Frontal cortex (tissue), 3 donors: ENCODE measurements at regions not wholly inside any gene's neighbourhood (a gene's known extent, or its start where the extent isn't known, plus 50 kb on each side); places are given as distances from the start of the nearest gene placed in this dataset.

Source experiments
- DNase-seq, 2 donors: peaks; one replicate each; pipeline ENCODE4 v3.0.0; 2012; ENCODE audit warnings: low spot score in 2 of 2
- FAIRE-seq: peaks from 2 replicates; lab custom pipeline; 2012; peaks lifted over from hg19 to GRCh38; lab: Jason Lieb, UNC
- donor health status: control.
- donor health status: control.
- donor health status: control.

DNA sequence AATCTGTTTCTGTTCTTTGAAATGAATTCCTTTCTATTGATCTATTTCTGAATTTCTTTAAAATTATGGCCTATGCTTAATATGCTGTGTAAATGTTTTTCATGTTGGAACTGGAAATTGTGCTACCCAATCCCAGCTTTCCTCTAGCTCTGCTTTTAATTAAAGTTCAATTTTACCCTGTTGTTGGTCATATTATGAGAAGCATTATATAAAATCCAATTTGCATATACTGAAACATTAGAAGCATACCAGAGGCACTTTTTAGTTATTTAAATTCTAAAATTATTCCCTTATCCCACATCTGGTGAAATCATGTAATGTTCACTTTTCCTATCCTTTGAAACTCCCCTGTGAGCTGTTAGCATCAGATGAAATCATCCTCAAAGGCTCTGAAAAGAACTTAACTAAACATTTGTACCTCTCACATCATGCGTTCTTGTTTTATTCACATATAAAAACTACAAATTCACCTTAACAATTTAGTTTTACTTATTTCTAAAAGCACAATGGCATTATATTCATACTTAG is 160.6 kb upstream of the COL21A1 start:
- DNase-seq: no peak
- FAIRE-seq: no peak

DNA sequence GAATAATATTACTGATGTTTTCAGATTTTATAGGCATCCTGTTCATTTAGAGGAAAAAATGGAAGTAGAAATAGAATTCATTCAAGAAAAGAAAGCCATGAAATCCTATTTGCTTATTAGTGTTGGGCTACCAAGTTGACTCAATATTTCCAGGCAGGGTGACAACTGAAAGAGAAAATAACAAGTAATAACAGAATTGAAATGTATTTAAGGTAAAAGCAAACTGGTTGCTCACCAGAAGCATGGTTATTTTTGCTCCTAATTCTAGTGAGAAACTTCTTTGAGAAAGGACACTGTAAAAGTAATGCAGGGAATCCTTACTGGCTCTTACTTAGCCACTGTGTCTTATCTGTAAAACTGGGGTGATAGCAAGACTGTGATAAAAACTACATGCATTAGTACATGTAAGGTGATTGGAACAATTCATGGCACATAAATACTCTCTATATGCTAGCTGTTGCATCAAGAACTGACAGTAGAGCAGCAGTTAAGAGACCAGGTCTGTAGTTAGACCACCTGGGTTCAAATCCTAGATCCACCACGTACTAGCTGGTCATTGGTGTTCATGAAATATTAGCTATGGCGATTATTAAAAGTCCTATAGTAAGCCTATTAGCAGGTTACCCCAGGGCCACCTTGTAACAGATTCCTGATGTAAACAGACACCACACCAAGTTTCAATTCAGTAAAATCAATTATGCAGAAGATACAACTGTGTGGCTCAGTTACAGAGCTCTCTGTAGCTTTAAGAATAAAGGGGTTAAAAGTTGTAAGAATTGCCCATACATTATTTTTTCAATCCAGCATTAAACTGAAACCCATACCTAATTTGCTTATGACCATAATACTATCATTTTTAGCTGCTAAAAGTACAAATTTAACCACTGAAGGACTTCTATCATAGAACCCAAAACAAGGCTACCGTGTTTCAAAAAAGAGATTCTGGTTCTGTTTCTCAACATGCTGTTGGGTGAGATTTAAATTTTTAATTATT is 159.2 kb upstream of the COL21A1 start:
- DNase-seq (no peak), FAIRE-seq (no peak)

DNA sequence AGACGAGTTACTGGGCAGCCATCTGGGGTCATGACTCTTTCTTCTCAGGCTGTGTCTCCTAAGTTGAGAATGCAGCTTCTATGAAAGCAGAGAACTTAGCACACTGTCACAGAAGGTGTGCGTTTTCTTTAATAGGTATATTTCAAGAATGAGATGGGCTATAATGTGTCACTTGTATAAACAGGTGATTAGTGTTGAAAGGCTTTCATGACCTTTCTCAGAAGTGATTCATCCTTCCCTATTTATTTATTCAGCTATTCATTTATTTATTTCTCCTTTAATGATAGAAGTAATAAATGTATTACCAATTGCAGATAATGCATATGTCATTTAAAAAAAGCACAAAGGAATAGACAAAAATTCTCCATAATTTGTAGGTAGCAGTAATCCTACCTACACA is 157.2 kb upstream of the COL21A1 start:
- DNase-seq (no peak), FAIRE-seq (no peak)

DNA sequence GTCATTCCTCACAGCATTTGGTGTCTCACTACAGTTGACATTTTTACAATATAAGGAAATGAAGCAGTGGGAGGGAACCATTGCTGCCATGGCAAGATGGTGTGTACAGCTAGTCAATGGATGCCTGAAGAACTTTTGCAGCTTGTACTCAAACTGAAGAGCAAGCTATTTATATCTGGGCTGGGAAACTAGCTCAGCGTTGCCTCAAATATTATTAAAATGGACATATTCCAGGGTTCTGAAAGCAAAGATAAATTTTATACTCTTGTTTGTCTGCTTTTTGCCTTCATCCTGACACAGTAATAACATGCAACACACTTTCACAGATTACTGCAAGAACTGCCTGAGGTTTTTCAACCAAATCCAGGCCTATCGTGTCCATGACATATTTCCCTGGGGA is 156.4 kb upstream of the COL21A1 start:
- no peak for DNase-seq
- no peak for FAIRE-seq

DNA sequence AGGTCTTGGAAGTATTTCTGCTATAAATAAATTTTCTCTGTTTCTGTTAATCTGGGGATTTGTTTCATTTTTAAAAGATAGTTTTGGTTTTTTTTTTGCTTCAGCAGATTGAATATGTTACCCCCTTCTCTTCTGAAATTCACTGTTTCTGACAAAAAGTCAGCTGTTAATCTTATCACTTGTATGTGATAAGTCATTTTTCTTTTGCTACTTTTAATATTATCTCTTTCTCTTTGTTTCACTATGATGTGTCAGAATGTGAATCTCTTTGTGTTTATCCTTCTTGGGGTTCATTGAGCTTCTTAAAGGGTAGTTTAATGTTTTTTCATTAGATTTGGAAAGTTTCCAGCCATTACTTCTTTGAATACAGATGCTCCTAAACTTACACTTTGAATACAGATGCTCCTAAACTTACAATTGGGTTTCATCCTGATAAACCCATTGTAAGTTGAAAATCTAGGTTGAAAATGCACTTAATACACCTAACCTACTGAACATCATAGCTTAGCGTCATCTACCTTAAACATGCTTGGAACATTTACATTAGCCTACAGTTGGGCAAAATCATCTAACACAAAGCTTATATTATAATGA is 154.2 kb upstream of the COL21A1 start:
- DNase-seq (no peak), FAIRE-seq (no peak)

DNA sequence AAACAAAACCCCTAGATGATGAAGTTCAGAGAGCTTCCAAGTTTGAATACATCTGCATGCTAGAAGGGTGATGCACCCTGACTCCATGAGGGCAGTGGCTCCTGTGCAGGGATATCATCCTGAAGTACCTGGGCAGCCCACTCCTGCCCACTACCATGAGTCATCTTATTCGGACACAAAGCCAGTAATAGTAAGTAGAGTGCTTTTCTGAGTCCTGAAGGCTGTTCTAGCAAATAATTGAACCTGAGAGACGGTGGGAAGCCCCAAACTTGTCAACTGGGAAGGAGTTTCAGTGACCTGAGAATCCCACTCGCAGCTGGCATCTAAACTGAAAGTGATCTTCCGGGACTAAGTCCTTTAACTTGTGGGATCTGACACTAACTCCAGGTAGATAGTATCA is 152.9 kb upstream of the COL21A1 start:
- DNase-seq: no peak
- no peak for FAIRE-seq

DNA sequence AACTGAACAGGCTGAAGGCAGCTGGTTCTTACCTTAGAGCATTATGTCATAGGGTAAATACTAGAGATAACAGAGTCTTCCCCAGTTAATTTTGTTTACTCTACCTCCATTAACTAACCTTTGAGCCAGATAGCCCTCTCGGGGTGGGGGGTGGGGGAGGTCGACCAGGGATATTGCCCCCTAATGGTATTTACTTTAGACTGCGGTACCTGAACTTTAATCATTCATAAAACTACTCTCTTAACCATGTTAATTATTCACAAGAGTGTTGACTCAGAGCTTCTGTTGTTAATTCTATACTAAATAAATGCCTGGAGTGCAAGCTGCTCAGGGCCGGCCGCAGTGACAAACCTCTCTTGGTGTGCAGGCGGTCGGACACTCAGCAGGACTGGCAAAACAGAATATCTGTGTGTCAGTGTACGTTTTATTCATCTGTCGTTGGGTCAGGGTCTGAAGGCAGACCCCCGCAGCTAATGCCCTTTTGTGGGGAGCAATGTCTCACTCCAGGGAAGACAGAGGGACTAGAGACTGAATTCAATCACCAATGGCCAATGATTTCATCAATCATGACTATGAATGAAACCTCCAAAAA is 152.4 kb upstream of the COL21A1 start:
- DNase-seq (no peak), FAIRE-seq (no peak)

DNA sequence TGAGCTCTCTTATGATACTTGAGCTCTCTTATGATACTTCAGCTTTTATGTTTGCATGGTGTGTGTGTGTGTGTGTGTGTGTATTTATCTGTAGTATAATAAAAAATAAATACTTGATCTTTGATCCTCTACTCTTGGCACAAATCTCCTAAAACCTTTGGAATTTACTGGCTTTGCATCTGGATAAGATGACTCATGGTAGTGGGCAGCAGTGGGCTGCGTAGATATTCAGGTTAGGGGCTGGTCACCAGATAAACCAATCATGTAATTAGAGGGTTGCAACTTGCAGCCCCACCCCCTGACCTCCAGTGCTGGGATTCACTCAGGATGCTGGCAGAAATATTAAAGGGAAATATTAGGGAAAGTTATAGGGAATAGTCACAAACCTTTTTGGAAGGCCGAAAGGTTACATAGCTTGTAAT is 151.9 kb upstream of the COL21A1 start:
- FAIRE-seq (no peak), DNase-seq (no peak)

DNA sequence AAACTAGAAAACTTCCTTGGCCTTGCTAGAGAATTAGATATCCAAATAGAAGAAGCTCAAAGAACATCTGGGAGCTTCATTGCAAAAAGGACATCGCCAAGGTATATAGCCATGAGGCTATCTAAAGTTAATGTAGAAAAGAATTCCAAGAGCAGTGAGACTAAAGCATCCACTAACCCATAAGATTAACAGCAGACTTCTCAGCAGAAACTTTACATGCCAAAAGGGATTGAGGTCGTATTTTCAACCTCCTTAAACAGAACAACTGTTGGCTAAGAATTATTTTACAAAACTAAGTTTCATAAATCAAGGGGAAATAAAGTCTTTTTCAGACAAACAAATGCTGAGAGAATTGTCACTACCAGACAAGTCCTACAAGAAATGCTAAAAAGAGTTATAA is 149.1 kb upstream of the COL21A1 start:
- no peak for DNase-seq
- no peak for FAIRE-seq

DNA sequence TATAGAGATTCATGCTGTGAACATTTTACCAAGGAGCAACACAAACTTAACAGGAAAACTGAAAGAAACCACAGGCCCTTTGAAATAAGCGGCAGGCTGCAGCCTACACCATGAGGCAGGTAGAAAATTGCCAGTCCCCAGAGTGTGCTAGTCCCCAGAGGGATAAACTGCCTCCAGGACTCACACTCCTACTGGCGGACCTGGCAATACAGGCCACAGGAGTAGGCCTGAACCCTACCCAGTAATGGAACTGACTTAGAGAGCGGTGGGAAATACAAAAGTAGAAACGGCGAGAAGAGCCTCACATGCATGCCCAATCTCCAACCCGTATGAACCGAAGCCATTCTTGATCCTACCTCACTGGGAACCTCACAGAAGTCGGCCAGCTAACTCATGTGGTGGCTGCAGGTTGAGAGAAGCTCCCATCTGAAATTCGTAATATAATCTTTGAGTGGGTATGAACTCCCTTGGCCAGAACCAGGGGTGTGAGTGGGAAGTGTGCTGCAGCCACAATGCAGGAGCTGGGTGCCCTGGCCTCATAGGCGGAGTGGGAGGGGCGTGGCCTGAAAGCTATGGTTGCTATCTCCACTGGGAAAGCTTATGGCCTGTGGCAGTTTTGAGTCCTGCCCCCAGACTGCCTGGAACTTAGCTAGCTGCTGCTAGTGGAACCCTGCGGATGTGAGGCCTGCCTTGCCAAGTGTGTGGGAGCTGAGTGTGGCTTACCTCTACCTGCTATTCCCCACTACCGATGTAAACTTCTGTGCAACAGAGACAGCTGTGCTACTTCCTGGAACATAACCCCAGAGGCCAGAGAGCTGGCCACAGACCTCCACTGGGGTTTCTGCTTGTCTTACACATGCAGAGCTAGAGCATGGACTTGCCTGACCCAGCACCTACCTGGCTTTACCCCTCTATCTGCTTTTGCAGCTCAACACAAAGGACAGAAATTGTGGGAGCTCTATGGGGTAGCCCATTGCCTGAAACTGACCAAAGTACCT is 146.5 kb upstream of the COL21A1 start:
- no peak for FAIRE-seq
- no peak for DNase-seq

DNA sequence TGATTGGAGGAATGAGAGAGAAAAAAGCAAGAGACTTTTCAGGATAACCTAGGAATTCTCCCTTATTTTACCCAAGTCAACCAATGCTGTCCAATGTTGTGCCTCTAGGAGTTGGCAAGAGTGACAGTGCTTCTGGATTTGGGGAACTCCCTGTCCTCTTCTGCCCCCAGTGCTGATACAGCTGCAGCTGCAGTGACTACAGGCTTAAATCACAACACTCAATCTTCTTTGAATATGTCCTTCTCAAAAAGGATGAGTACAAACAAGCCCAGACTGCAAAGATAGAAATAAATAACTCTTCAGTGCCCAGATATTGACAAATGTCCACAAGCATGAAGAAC is 141.0 kb upstream of the COL21A1 start:
- FAIRE-seq (no peak), DNase-seq (no peak)

DNA sequence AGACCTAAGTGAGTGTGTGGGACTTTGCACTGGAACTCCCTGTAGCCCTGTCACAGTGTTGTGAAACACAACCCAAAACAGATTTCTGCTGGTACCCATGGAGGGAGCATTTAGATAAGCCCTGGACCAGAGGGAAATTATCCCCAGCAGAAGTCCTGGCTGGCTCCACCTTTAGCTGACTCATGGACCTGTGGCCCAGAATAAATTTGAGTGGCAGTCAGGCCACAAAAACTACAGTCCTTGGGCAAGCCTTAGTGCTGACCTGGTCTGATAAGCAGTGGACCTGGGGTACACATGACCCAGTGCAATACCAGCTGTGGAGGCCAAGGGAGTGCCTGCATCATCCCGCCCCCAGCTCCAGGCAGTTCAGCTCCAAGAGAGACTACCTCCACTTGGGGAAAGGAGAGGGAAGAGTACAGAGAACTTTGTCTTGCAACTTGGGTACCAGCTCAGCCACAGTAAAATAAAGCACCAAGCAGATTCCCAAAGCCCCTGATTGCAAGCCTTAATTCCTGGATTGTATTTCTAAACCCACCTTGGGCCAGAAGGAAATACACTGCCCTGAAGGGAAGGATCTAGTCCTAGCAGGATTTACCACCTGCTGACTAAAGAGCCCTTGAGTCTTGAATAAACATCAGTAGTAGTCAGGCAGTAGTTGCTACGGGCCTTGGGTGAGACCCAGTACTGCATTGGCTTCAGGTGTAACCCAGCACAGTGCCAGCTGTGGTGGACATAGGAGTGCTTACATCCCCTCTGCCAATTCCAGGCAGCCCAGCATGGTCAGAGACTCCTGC is 140.4 kb upstream of the COL21A1 start:
- no peak for FAIRE-seq
- no peak for DNase-seq

DNA sequence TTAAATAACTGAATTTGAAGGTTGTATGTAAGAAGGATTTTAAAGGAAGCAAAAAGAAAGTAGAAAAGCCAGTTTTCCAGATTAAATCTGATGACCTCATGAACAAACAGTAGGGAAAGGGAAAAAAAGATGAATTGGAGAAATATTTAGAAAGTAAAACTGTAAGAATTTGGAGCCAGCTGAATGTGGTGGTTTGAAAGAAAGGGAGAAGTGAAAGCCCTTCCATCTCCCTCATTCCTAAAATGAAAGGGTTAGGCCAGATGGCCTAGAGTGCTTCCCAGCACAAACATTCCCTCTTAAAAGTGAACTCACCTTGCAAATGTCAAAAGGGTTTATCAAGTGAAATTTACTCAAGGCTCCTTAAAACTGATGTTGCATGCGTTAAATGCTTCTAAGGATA is 139.3 kb upstream of the COL21A1 start:
- FAIRE-seq (no peak), DNase-seq (no peak)

DNA sequence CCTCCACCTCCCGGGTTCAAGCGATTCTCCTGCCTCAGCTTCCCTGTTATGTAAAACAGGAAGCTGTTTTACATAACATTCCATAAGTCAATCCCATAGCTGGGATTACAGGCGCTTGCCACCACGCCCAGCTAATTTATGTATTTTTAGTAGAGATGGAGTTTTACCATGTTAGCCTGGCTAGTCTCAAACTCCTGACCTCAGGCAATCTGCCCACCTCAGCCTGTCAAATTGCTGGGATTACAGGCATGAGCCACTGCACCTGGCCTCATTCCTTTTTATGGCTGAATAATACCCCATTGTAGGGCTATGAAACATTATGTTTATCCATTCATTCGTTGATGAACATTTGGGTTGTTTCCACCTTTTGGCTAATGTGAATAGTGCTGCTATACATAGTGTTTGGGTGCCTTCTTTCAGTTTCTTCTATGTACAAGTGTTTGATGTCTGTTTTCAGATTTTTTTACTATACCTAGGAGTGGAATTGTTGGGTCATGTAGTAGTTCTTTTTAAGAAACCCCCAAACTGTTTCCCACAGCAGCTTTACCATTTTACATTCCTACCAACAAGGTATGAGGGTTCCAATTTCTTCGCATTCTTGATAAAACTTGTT is 138.7 kb upstream of the COL21A1 start:
- no peak for FAIRE-seq
- DNase-seq: no peak

DNA sequence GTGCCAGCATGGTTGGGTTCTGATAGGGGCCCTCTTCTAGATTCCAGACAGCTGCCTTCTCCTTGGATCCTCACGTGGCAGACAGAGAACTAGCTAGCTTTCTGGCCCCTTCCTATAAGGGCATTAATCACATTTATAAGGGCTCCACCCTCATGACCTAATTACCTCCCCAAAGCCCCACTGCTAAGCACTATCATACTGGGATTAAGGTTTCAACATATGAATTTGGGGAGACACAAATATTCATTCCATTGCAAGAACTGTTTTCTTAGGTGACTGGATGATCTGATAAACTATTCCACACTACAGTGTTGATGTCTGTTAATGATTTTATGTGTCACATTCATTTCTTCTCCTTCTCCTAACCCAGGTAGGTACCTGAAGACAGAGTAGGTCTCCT is 135.8 kb upstream of the COL21A1 start:
- FAIRE-seq: no peak

DNA sequence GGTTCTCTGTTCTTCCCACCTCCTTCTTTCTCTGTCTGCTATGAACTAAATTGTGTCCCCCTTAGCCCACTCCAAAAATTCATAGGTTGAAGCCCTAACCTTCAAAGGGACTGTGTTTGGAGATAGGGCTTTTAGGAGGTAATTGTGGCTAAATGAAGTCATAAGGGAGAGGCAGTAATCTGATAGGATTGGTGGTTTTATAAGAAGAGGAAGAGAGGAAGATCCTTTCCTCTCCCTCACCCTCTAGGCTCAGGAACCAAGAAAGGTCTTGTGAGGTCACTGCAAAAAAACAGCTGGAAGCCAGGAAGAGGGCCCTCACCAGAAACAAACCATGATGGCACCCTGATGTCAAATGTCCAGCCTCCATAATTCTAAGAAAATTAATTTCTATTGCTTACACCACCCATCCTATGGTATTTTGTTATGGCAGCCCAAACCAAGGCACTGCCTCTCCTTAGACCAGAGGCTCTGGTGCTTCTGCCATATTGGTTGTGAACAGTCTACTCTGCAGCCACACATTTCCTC is 135.1 kb upstream of the COL21A1 start:
- FAIRE-seq (no peak), DNase-seq (no peak)

More for the DNA sequence above, 135.8 kb upstream of the COL21A1 start:
- DNase-seq: no peak

DNA sequence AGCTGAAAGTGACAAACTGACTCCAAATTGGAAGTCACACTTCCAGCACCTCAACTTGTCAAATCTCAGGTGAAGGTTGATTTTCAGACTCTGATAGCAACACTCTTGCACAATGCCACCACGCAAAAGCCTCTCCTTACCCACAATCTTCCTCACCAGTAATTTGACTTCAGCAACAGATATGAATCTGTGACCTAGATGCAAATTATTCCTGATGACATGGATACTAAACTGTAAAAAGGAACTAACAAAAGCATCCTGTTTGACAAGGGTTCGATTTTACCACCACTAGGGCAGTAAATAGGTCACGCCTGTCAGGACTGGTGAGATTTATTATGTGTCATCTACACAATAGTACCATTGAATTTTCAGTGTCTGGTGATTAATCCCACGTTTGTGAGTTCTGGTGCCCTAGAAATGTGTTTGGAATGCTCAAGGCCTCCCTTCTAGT is 134.4 kb upstream of the COL21A1 start:
- DNase-seq: no peak
- no peak for FAIRE-seq

DNA sequence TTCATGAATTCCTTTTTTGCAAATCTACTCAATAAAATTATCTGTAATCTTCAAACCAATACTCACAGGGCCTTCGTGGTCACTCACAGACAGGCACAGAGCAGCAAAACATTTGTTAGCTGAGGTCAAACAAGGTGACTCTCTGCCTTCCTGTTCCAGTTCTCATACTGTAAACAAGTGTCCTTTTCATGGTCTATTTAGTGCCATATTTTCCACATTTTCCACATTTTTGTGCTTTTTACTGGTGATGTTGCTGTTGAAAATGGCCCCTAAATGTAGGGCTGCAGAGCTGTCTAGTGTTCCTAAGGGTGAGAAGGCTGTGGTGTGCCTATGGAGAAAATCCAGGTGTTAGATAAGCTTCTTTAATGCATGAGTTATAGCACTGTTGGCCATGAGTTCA is 133.1 kb upstream of the COL21A1 start:
- DNase-seq (no peak), FAIRE-seq (no peak)
